ENCODE measurements at regions not wholly inside any gene's neighbourhood (a gene's known extent, or its start where the extent isn't known, plus 50 kb on each side); places are given as distances from the start of the nearest gene placed in this dataset.
A peak's percentile ranks its signal among the peaks of the same experiment; 100 is the strongest.

DNA sequence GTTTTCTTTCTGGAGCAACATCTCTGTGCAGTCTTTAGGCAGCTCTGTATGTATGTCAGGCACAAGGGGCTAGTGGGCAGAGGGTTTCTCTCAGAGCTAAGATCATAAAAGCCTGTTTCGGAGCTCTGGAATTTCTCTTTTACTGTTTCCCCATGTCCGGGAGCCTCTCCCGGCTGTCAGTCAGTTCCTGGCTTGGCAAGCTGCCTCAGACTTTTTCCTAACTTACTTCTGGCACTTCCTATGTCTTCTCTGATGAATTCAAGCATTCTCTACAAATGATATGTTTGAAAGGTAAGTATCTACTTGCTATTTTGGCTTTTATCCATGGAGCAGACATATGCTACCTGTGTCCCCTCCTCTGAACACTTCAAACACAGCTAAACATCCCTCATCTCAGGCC, 129.3 kb upstream of the PGRMC2 start:
- no peak for DNase-seq (ENCODE audit: low spot score)
- TF ChIP-seq, protein P1, sequence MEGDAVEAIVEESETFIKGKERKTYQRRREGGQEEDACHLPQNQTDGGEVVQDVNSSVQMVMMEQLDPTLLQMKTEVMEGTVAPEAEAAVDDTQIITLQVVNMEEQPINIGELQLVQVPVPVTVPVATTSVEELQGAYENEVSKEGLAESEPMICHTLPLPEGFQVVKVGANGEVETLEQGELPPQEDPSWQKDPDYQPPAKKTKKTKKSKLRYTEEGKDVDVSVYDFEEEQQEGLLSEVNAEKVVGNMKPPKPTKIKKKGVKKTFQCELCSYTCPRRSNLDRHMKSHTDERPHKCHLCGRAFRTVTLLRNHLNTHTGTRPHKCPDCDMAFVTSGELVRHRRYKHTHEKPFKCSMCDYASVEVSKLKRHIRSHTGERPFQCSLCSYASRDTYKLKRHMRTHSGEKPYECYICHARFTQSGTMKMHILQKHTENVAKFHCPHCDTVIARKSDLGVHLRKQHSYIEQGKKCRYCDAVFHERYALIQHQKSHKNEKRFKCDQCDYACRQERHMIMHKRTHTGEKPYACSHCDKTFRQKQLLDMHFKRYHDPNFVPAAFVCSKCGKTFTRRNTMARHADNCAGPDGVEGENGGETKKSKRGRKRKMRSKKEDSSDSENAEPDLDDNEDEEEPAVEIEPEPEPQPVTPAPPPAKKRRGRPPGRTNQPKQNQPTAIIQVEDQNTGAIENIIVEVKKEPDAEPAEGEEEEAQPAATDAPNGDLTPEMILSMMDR (IDR thresholded peaks at IDR 0.05; ENCODE audit: extremely low read depth, missing control alignments): no peak

DNA sequence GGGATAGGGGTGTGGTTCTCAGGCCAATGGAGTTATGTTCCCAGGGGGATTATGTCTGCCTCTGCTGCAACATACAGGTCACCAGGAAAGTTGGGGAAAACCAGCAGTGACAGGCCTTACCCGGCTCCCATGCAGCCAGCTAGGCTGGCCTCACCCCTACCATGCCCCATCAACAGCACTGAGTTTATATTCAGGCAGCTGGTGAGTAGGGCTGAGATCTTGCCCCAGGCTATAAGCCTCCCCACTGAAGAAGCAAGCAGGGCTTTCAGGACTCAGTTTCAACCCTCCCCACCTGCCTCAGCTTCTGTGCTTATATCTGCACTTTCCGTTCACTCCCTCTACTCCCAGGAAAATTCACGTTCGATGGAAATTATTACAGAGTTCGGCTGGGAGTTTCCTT, 122.4 kb upstream of the PGRMC2 start:
- no peak for DNase-seq (ENCODE audit: low spot score)
- TF ChIP-seq, protein P1 (IDR thresholded peaks at IDR 0.05; ENCODE audit: extremely low read depth, missing control alignments): no peak

DNA sequence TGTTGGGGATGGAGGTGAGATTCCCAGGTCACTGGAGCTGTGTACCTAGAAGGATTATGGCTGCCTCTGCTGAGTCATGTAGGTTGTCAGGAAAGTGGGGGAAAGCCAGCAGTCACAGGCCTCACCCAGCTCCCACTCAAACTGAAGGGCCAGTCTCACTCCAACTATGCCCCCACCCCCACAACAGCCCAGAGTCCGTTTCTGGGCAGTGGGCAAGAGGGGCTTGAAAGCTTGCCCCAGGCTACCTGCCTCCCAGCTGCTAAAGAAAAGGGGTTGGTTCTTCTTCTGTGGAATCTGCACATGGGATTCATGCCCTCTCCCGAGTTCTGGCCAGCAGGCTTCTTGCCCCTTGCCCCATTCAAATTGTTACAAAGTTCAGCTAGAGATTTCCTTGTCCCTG, 116.0 kb upstream of the PGRMC2 start:
- TF ChIP-seq, protein P1 (IDR thresholded peaks at IDR 0.05; ENCODE audit: extremely low read depth, missing control alignments): no peak

DNA sequence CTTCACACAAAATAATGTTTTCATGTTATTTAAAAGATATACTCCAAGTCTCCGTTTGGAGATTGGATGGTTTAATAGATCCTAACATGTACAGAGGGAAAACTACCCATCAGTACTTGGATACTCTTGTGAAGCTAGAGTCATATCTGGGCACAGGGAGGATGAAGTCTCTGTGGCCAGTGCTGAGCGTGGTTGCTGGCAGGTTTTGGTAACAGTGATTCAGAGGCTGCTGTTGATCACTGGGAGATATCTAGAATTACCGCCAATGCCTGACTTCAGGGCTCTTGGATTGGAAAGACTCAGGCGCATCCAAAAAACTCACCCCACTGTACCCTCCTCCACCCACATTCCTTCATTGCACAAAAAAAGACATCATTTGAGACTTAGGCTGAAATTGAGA, 107.2 kb upstream of the PGRMC2 start:
- TF ChIP-seq, protein P1 (IDR thresholded peaks at IDR 0.05; ENCODE audit: extremely low read depth, missing control alignments): no peak
- no peak for DNase-seq (ENCODE audit: low spot score)

More for the DNA sequence above, 116.0 kb upstream of the PGRMC2 start:
- DNase-seq (ENCODE audit: low spot score): no peak

DNA sequence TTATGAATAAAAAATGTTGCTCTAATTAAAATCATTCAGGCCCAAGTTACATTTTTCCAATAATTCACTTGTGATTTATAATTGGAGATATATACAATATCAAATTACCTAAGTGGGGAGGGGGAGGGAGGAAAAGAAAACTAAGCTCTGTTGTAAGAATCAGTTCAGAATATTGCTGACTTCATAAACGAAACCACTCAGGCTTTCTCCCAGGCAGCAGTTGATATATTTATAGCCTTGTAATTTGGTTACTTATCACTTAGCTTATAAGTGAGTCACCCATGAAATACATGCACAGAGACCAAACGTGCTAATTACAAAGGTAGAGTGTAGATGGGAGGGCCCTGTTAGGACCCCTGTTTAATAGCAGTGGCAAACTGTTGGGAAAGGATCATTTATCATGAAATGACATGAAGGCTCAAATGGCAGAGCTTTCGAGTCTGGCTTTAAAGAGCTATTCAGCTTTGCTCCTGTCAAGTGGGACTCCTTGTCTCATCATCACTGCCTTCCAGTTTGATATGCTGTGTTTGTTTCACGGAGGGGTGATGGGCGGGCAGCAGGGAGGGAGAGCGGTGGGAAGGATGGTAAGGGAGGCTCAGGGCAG, 105.6 kb upstream of the PGRMC2 start:
- TF ChIP-seq, protein P1 (IDR thresholded peaks at IDR 0.05; ENCODE audit: extremely low read depth, missing control alignments): no peak
- DNase-seq (ENCODE audit: low spot score): peak; percentile 21

DNA sequence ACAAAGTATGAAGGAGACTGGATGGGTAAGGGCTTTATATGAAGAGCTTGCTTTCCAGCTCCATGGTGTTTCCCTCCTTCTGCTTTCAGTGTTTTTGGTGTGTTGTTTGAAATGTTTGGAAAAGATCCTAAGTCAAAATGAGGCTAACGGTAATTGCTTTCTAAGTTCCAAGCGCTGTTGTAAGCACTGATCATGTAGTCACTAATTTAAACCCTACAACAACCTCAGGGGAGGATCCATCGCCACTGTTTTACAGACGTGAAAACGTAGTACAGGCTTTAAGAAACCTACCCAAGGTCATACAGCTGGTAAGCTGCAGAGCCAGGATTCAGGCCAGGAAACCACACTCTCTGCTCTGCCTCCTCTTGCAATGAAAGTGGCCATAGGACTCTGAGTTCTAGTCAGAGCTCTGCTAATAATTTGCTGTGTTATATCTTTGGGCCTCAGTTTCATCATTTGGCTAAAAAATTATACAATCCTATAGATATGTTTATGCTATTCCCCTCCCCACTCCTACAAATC, 102.9 kb upstream of the PGRMC2 start:
- no peak for DNase-seq (ENCODE audit: low spot score)
- TF ChIP-seq, protein P1 (IDR thresholded peaks at IDR 0.05; ENCODE audit: extremely low read depth, missing control alignments): no peak

DNA sequence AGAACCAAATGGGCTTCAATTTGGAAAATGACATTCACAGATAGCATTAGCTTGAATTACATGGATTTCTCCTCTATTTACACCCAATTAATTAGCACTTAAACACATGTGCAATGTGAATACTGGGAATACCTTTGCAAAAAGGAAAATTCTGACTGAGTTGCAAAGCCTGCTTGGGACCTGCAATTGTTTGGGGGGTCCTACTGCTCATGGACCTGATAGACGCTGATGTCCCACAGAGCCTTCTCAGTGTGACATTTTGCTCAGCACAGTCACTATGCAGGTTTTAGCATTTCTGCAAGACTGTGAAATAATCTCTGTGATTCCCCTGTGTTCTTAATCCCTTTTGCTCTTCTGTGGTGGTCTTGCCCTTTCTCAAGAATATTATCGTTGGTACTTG, 101.2 kb upstream of the PGRMC2 start:
- TF ChIP-seq, protein P1 (IDR thresholded peaks at IDR 0.05; ENCODE audit: extremely low read depth, missing control alignments): no peak
- DNase-seq (ENCODE audit: low spot score): no peak

Data from GM20000 (cell line).